Spleen (tissue), 7 donors: ENCODE measurements at regions not wholly inside any gene's neighbourhood (a gene's known extent, or its start where the extent isn't known, plus 50 kb on each side); places are given as distances from the start of the nearest gene placed in this dataset.

Experiments used
- CTCF ChIP-seq, 11 experiments: fragments of 200-600 bp in 7 of 11; fragments of 450-650 bp in 4 of 11; sonication (generic) in 4 of 11; IDR thresholded peaks in 8 of 11; conservative IDR thresholded peaks in 3 of 11; 1 replicate in 7 of 11; 2 replicates in 4 of 11; pipeline versions ENCODE4 v1.4.0 to v1.8.0; 2016 to 2021; ENCODE audit warnings: antibody characterized with exemption in 11 of 11, inconsistent platforms in 4 of 11, mild to moderate bottlenecking in 1 of 11
- POLR2A ChIP-seq, 3 donors: fragments of 450-650 bp; IDR thresholded peaks; one replicate each; pipeline ENCODE4 v1.5.1; 2017; ENCODE audit warnings: antibody characterized with exemption in 3 of 3, mild to moderate bottlenecking in 1 of 3
- POLR2AphosphoS5 ChIP-seq, 3 donors: sonication (generic); formaldehyde crosslinking; IDR thresholded peaks; one replicate each; pipeline ENCODE4 v1.5.1; 2017; ENCODE audit warnings: antibody characterized with exemption in 3 of 3
- donor health status: DM: no; HTN: no; CAD: no; lungs with moderate emphysema.
- donor health status: DM: no; HTN: no; CAD: no.
- donor health status: DM: no; HTN: no; CAD: no.

DNA sequence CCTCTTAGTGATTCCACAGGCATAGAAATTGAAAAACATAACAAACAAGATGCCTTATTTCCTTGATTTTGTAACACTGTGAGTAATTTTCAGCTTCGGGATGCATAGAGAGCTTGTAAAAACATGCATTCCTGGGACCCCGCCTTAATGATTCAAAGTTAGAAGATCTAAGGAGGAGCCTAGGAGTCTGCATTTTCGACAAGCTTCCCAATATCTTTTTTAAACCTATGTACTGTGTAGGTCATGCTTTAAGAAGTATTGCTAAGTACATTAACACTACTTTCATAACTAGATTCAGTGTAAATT is 109.8 kb upstream of the ZNF516 start:
- TF ChIP-seq POLR2A (IDR thresholded peaks at IDR 0.05) = no peak
- no peak for TF ChIP-seq CTCF (IDR thresholded peaks at IDR 0.05 in 8 of 11, conservative IDR thresholded peaks at IDR 0.05 in 3 of 11)
- TF ChIP-seq POLR2AphosphoS5 (IDR thresholded peaks at IDR 0.05) = no peak
